Urothelium cell line (cell line): ENCODE measurements at regions not wholly inside any gene's neighbourhood (a gene's known extent, or its start where the extent isn't known, plus 50 kb on each side); places are given as distances from the start of the nearest gene placed in this dataset.

Experiments used
- DNase-seq: peaks from one replicate; pipeline ENCODE4 v3.0.0; 2011; ENCODE audit warnings: low spot score, mixed read lengths
- FAIRE-seq: peaks from 2 replicates; lab custom pipeline; 2011; peaks lifted over from hg19 to GRCh38; lab: Jason Lieb, UNC

GRCh38 chr5:74026310-74026709 lies 400.3 kb downstream of the ARHGEF28 start:
- DNase-seq (no peak), FAIRE-seq (no peak)

GRCh38 chr5:74021126-74021525 lies 395.1 kb downstream of the ARHGEF28 start:
- no peak for DNase-seq
- no peak for FAIRE-seq

DNA sequence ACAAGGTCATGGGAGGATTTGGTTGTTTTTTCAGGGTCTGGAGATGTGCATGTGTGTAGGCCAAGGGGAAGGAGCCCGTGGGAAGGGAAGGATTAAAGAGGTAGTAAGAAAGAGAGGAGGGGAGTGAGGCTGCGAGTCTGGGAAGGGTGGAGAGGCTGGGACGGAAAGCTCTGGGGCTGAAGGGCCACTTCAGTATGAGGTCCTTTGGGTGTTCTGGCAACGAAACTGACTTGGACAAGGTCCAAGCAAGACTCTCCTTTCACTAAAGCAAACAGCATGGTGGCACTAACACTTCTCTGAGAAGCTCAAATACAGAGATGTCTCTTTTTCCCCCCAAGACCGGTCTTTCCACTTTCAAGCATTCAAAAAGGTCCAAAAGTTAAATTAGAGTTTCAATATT lies 394.5 kb downstream of the ARHGEF28 start:
- FAIRE-seq (no peak), DNase-seq (no peak)

GRCh38 chr5:74019923-74020322 lies 393.9 kb downstream of the ARHGEF28 start:
- DNase-seq (no peak), FAIRE-seq (no peak)

GRCh38 chr5:74017786-74018211 lies 391.8 kb downstream of the ARHGEF28 start:
- FAIRE-seq, result no peak
- peak; percentile 78 for DNase-seq

GRCh38 chr5:74017112-74017511 lies 391.1 kb downstream of the ARHGEF28 start:
- no peak for FAIRE-seq

GRCh38 chr5:74016373-74016772 lies 390.4 kb downstream of the ARHGEF28 start:
- FAIRE-seq (no peak), DNase-seq (peak; percentile 20)

More at GRCh38 chr5:74017112-74017511, 391.1 kb downstream of the ARHGEF28 start:
- DNase-seq, result peak; percentile 62

- FAIRE-seq (no peak), DNase-seq (no peak)
Observed at GRCh38 chr5:74015716-74016115, 389.7 kb downstream of the ARHGEF28 start.

DNA sequence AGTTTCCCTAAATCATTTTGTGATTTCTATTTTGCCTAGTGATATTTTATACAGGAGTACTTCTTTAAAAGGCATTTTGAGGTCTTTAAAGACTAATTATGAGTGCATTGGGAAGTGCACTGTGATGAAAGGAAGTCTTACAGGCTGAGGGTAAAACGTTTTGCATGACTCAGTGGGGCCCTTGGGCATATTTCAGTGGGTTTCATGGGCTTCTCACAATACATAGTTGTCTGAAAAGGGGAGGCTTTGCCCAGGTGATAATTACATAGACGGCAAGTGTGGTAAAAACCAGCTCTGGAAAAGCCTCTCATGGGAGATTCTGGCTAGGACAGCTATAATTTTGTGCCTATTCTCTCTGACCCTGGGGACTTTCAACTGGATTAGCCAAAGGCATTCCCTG lies 387.2 kb downstream of the ARHGEF28 start:
- no peak for FAIRE-seq
- DNase-seq, result no peak

DNA sequence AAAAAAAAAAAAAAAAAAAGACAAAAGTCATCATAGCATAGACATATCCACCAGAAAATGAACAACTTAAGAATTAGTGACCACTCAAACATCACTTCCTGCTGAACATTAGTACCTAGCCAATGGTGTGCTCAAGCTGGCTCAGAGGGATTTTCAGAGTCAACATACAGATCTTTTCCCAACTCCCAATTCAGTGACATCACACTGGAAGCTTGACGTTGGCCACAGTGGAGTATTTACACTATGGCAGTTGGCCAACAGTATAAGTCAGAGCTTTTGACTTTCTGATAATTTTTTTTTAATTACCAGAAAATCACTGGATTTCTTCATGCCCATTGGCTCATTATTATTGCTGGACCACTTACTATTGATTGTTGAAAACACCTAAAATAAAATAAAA lies 383.5 kb downstream of the ARHGEF28 start:
- FAIRE-seq (no peak), DNase-seq (no peak)

GRCh38 chr5:74007193-74007592 lies 381.2 kb downstream of the ARHGEF28 start:
- FAIRE-seq (no peak), DNase-seq (no peak)

- FAIRE-seq, result no peak
- no peak for DNase-seq
Observed at GRCh38 chr5:73999297-73999696, 373.3 kb downstream of the ARHGEF28 start.

DNA sequence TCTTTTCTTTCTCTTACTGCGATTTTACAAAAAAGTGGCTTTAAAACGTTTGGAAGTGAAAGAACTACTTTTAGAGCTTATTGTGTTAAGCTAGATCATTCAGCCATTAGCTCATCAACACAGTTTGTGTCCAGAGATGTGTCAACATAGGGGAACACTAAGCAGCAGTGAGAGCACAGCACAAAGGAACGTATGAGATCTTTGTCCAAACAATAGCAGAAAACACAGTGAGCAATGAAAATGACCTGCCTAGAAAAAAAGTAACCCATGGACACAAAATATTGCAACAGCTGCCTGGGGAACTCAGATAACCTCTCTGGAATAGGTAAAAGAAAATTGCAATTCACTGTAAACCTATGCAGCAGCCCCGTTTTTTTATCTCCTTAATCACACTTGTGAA lies 372.5 kb downstream of the ARHGEF28 start:
- no peak for DNase-seq
- FAIRE-seq, result no peak

GRCh38 chr5:73997960-73998359 lies 372.0 kb downstream of the ARHGEF28 start:
- no peak for DNase-seq
- FAIRE-seq, result no peak

DNA sequence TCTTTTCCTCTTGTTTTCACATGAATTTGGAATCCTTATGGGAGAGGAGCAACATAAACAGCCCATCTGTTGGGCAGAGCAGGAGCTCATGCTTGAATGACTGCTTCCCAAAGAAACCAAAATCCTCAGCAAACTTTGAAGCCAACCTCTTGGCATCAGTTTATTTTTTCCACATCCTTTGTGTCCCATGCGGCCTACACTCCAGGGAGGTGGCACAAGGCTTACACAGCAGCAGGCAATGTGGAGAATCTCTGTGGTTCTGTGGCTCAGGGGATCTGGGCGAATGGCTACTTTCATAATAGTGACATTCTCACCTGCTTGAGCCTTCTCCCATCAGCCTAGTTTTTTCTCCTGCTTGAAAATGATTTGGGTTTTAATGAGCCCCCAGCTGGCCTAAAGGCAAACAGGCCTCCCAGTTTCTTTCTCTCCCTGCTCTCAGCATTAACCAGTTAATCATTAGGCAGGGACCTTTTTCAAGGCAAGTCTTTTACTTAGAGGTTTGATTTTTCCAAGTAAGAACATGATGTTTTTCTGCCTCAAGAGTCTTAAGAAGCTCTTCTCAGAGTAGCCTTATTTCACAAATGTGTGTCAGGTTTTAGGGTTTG lies 370.3 kb downstream of the ARHGEF28 start:
- DNase-seq (no peak), FAIRE-seq (no peak)

GRCh38 chr5:73994963-73995362 lies 369.0 kb downstream of the ARHGEF28 start:
- DNase-seq, result no peak

More at GRCh38 chr5:73994963-73995362, 369.0 kb downstream of the ARHGEF28 start:
- FAIRE-seq, result peak; percentile 13
